ENCODE measurements at regions not wholly inside any gene's neighbourhood (a gene's known extent, or its start where the extent isn't known, plus 50 kb on each side); places are given as distances from the start of the nearest gene placed in this dataset.

DNA sequence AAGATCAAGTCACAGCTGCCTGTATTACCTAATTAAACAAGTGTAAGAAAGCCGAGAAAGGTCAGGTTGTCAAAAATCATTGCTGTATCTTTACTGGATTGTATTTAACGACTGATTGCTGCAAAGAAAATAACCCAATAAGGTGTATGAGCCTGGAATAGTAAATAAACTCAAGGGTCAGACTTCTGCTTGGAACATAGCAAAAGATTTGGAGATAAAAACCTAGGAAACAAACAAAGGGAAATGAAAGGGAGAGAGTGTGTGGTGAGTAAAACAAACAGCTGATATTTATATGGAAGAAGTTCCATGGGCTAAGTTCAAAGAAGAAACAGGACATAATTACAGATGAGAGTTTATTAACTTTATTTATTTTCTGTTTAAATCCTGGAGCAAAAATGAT, 354.0 kb downstream of the TLR4 start:
- H2AFZ ChIP-seq (ENCODE audit: low read depth, low read length) = no peak overlapping the region
- no peaks in the 10 kb centered on the region for H3K36me3 ChIP-seq (ENCODE audit: insufficient read depth, low read length)
- H3K4me2 ChIP-seq (ENCODE audit: low read length) = no peak overlapping the region
- H3K27ac ChIP-seq (ENCODE audit: low read length) = no peak overlapping the region
- peaks cover 5% of the 10 kb centered on the region for H3K27me3 ChIP-seq (ENCODE audit: insufficient read depth, low read depth, low read length)
- no peaks in the 10 kb centered on the region for H3K9me2 ChIP-seq (ENCODE audit: insufficient read depth, low read length)
- H3K9me3 ChIP-seq (ENCODE audit: low read length) = no peaks in the 10 kb centered on the region
- H3K4me3 ChIP-seq (ENCODE audit: low read length) = no peak overlapping the region
- no peaks in the 10 kb centered on the region for H4K20me1 ChIP-seq (ENCODE audit: insufficient read depth)
- TF ChIP-seq RAD21 (conservative IDR thresholded peaks at IDR 0.05) = no peak
- no peak for TF ChIP-seq EP300 (conservative IDR thresholded peaks at IDR 0.05; ENCODE audit: poor library complexity, severe bottlenecking)
- TF ChIP-seq, protein P1, sequence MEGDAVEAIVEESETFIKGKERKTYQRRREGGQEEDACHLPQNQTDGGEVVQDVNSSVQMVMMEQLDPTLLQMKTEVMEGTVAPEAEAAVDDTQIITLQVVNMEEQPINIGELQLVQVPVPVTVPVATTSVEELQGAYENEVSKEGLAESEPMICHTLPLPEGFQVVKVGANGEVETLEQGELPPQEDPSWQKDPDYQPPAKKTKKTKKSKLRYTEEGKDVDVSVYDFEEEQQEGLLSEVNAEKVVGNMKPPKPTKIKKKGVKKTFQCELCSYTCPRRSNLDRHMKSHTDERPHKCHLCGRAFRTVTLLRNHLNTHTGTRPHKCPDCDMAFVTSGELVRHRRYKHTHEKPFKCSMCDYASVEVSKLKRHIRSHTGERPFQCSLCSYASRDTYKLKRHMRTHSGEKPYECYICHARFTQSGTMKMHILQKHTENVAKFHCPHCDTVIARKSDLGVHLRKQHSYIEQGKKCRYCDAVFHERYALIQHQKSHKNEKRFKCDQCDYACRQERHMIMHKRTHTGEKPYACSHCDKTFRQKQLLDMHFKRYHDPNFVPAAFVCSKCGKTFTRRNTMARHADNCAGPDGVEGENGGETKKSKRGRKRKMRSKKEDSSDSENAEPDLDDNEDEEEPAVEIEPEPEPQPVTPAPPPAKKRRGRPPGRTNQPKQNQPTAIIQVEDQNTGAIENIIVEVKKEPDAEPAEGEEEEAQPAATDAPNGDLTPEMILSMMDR (IDR thresholded peaks at IDR 0.05; ENCODE audit: poor library complexity, severe bottlenecking) = no peak
- TF ChIP-seq TAF1 (IDR thresholded peaks at IDR 0.05; ENCODE audit: low read depth) = no peak
- TF ChIP-seq, protein P2, sequence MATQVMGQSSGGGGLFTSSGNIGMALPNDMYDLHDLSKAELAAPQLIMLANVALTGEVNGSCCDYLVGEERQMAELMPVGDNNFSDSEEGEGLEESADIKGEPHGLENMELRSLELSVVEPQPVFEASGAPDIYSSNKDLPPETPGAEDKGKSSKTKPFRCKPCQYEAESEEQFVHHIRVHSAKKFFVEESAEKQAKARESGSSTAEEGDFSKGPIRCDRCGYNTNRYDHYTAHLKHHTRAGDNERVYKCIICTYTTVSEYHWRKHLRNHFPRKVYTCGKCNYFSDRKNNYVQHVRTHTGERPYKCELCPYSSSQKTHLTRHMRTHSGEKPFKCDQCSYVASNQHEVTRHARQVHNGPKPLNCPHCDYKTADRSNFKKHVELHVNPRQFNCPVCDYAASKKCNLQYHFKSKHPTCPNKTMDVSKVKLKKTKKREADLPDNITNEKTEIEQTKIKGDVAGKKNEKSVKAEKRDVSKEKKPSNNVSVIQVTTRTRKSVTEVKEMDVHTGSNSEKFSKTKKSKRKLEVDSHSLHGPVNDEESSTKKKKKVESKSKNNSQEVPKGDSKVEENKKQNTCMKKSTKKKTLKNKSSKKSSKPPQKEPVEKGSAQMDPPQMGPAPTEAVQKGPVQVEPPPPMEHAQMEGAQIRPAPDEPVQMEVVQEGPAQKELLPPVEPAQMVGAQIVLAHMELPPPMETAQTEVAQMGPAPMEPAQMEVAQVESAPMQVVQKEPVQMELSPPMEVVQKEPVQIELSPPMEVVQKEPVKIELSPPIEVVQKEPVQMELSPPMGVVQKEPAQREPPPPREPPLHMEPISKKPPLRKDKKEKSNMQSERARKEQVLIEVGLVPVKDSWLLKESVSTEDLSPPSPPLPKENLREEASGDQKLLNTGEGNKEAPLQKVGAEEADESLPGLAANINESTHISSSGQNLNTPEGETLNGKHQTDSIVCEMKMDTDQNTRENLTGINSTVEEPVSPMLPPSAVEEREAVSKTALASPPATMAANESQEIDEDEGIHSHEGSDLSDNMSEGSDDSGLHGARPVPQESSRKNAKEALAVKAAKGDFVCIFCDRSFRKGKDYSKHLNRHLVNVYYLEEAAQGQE (IDR thresholded peaks at IDR 0.05; ENCODE audit: borderline replicate concordance) = no peak
- no peak for TF ChIP-seq EZH2 (IDR thresholded peaks at IDR 0.05; ENCODE audit: borderline replicate concordance, insufficient read depth, low read length, poor library complexity, severe bottlenecking)
- no peak for TF ChIP-seq SMC3 (conservative IDR thresholded peaks at IDR 0.05; ENCODE audit: poor library complexity)
- TF ChIP-seq POLR2AphosphoS5 (IDR thresholded peaks at IDR 0.05) = no peak
- no peaks in the 10 kb centered on the region for H3F3A ChIP-seq (ENCODE audit: insufficient read depth, low read length, poor library complexity, severe bottlenecking)
- no peak overlapping the region for H3K9ac ChIP-seq (ENCODE audit: low read length)
- no peaks in the 10 kb centered on the region for H3K79me2 ChIP-seq (replicated peaks; ENCODE audit: insufficient read depth, low read length)

DNA sequence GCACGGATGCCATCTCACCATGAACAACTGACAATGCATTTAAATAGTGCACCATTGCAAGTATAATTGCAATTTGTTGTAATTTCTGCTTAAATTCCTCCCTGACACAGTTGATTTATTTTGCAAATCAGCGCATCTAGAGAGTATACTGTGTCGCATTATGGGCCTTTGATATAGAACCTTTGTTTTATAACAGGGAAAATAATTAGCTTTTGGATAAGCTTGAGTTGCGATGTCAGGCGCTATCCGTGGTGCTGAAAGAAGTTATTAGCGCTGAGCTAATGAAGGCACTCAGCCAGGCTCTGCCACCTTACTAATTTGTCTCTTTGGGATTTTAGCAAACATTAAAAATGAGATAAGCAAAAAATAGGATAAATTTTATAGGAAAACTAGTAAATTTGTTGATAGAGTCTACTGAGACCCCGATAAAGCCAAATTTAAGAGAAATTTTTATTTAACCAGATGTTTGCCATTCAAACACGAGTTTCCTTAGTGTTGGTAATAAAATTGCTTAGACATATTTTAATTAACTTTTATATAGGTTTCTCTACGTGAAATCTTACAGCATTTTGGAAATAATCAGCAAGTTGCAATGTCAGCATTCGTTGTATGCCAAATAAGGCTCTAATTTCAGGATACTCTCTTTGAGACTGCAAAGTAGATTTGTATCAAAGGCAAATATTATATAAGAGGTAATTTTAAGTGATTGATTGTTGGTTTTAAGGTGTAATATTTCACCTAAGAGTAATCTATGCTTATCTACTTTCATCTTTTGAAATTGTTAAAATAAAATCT, 355.5 kb downstream of the TLR4 start:
- Histone ChIP-seq H3K4me2 (ENCODE audit: low read length) (peak overlapping the region; percentile 7), H4K20me1 (ENCODE audit: insufficient read depth) (no peaks in the 10 kb centered on the region), H3K36me3 (ENCODE audit: insufficient read depth, low read length) (no peaks in the 10 kb centered on the region), H3K79me2 (replicated peaks; ENCODE audit: insufficient read depth, low read length) (no peaks in the 10 kb centered on the region), H3K9me2 (ENCODE audit: insufficient read depth, low read length) (no peaks in the 10 kb centered on the region), H2AFZ (ENCODE audit: low read depth, low read length) (no peak overlapping the region), H3F3A (ENCODE audit: insufficient read depth, low read length, poor library complexity, severe bottlenecking) (no peaks in the 10 kb centered on the region), H3K27ac (ENCODE audit: low read length) (peak overlapping the region; percentile 3), H3K27me3 (ENCODE audit: insufficient read depth, low read depth, low read length) (peaks cover 5% of the 10 kb centered on the region), H3K9ac (ENCODE audit: low read length) (no peak overlapping the region), H3K9me3 (ENCODE audit: low read length) (no peaks in the 10 kb centered on the region), H3K4me3 (ENCODE audit: low read length) (no peak overlapping the region)
- no peak for TF ChIP-seq TAF1 (IDR thresholded peaks at IDR 0.05; ENCODE audit: low read depth)
- TF ChIP-seq, protein P2 (IDR thresholded peaks at IDR 0.05; ENCODE audit: borderline replicate concordance) = peak; percentile 80

All from neural cell (in vitro differentiated cells).